Peyer's patch (tissue), 4 donors: ENCODE measurements at regions not wholly inside any gene's neighbourhood (a gene's known extent, or its start where the extent isn't known, plus 50 kb on each side); places are given as distances from the start of the nearest gene placed in this dataset.
A peak's percentile ranks its signal among the peaks of the same experiment; 100 is the strongest.

ENCODE experiments used
- DNase-seq, 3 donors: peaks; one replicate each; pipeline ENCODE4 v3.0.0-alpha.2; 2017 to 2019
- H3K27ac ChIP-seq, 4 donors: fragments of 200-600 bp; sonication (generic); one replicate each; pipeline ENCODE4 v1.5.1; 2016 to 2019
- H3K27me3 ChIP-seq, 2 donors: fragments of 200-600 bp; sonication (generic); one replicate each; pipeline ENCODE4 v1.5.1; 2019
- H3K36me3 ChIP-seq, 3 donors: fragments of 200-600 bp; sonication (generic); one replicate each; pipeline ENCODE4 v1.5.1; 2016 to 2019
- H3K4me1 ChIP-seq, 4 donors: fragments of 200-600 bp; sonication (generic); one replicate each; pipeline ENCODE4 v1.5.1; 2016 to 2019
- H3K4me3 ChIP-seq, 4 donors: fragments of 200-600 bp; sonication (generic); 1 replicate in 3 of 4; 2 replicates in 1 of 4; pipeline ENCODE4 v1.5.1; 2016 to 2019; ENCODE audit warnings: mild to moderate bottlenecking in 1 of 4
- H3K9me3 ChIP-seq, 4 donors: fragments of 200-600 bp; sonication (generic); one replicate each; pipeline ENCODE4 v1.5.1; 2016 to 2019; ENCODE audit warnings: mild to moderate bottlenecking in 1 of 4
- CTCF ChIP-seq, 6 experiments: fragments of 450-650 bp in 4 of 6; fragments of 200-600 bp in 2 of 6; sonication (generic) in 1 of 6; IDR thresholded peaks; one replicate each; pipeline ENCODE4 v1.5.1; 2017 to 2019; ENCODE audit warnings: antibody characterized with exemption in 6 of 6, mild to moderate bottlenecking in 3 of 6, moderate library complexity in 1 of 6
- POLR2A ChIP-seq, 2 donors: fragments of 450-650 bp; IDR thresholded peaks; one replicate each; pipeline ENCODE4 v1.5.1; 2017; ENCODE audit warnings: antibody characterized with exemption in 2 of 2, mild to moderate bottlenecking in 2 of 2, moderate library complexity in 2 of 2

GRCh38 chr6:24994812-24995211 is 59.1 kb upstream of the RIPOR2 start:
- Histone ChIP-seq H3K27ac (no peak overlapping the region), H3K27me3 (no peaks in the 10 kb centered on the region), H3K4me1 (peaks cover 0 to 7% (median 0%) of the 10 kb centered on the region in 4 donors), H3K4me3 (no peak overlapping the region), H3K9me3 (no peaks in the 10 kb centered on the region), H3K36me3 (no peaks in the 10 kb centered on the region)
- no peak for DNase-seq
- TF ChIP-seq POLR2A (IDR thresholded peaks at IDR 0.05) (no peak), CTCF (IDR thresholded peaks at IDR 0.05) (no peak)

GRCh38 chr6:24995270-24995669 is 59.5 kb upstream of the RIPOR2 start:
- no peaks in the 10 kb centered on the region for H3K36me3 ChIP-seq
- H3K27ac ChIP-seq: no peak overlapping the region
- no peaks in the 10 kb centered on the region for H3K27me3 ChIP-seq
- no peak overlapping the region for H3K4me3 ChIP-seq
- H3K9me3 ChIP-seq: no peaks in the 10 kb centered on the region
- peaks cover 0 to 7% (median 0%) of the 10 kb centered on the region in 4 donors for H3K4me1 ChIP-seq
- TF ChIP-seq CTCF (IDR thresholded peaks at IDR 0.05) (no peak), POLR2A (IDR thresholded peaks at IDR 0.05) (no peak)
- DNase-seq: no peak

GRCh38 chr6:24996269-24996836 is 60.6 kb upstream of the RIPOR2 start:
- Histone ChIP-seq H3K4me3 (no peak overlapping the region), H3K27me3 (no peaks in the 10 kb centered on the region), H3K36me3 (no peaks in the 10 kb centered on the region), H3K27ac (peak overlapping the region in 1 of 4 donors; percentile 21), H3K4me1 (peaks cover 0 to 7% (median 0%) of the 10 kb centered on the region in 4 donors), H3K9me3 (no peaks in the 10 kb centered on the region)
- no peak for DNase-seq
- TF ChIP-seq CTCF (IDR thresholded peaks at IDR 0.05): no peak
- TF ChIP-seq POLR2A (IDR thresholded peaks at IDR 0.05): no peak

- H3K27ac ChIP-seq: peak overlapping the region in 1 of 4 donors; percentile 18
- no peaks in the 10 kb centered on the region for H3K9me3 ChIP-seq
- no peaks in the 10 kb centered on the region for H3K36me3 ChIP-seq
- TF ChIP-seq POLR2A (IDR thresholded peaks at IDR 0.05) (no peak), CTCF (IDR thresholded peaks at IDR 0.05) (no peak)
- no peak for DNase-seq
- peaks cover 0 to 7% (median 0%) of the 10 kb centered on the region in 4 donors for H3K4me1 ChIP-seq
- H3K4me3 ChIP-seq: no peak overlapping the region
- H3K27me3 ChIP-seq: no peaks in the 10 kb centered on the region
Observed at GRCh38 chr6:24997231-24997630, 61.5 kb upstream of the RIPOR2 start.

GRCh38 chr6:24997905-24998304 is 62.1 kb upstream of the RIPOR2 start:
- Histone ChIP-seq H3K36me3 (no peaks in the 10 kb centered on the region), H3K27ac (peak overlapping the region in 1 of 4 donors; percentile 18), H3K27me3 (no peaks in the 10 kb centered on the region), H3K4me3 (no peak overlapping the region), H3K4me1 (peaks cover 0 to 7% (median 0%) of the 10 kb centered on the region in 4 donors), H3K9me3 (no peaks in the 10 kb centered on the region)
- TF ChIP-seq POLR2A (IDR thresholded peaks at IDR 0.05) (no peak), CTCF (IDR thresholded peaks at IDR 0.05) (no peak)
- DNase-seq: no peak
